Gastrocnemius medialis (tissue), 4 donors: ENCODE measurements at regions not wholly inside any gene's neighbourhood (a gene's known extent, or its start where the extent isn't known, plus 50 kb on each side); places are given as distances from the start of the nearest gene placed in this dataset.

ENCODE experiments used
- ATAC-seq, 2 donors: fragments of 150-250 bp; one replicate each; pipeline ENCODE4 v1.9.1; 2016
- DNase-seq, 2 donors: peaks; one replicate each; pipeline ENCODE4 v3.0.0-alpha.2; 2019
- H3K27ac ChIP-seq, 4 donors: fragments of 200-600 bp; sonication (generic); 1 replicate in 1 of 4; 2 replicates in 3 of 4; pipeline ENCODE4 v1.5.1; 2016 to 2018; ENCODE audit warnings: mild to moderate bottlenecking in 2 of 4, moderate library complexity in 1 of 4
- H3K27me3 ChIP-seq, 3 donors: fragments of 200-600 bp; sonication (generic) in 2 of 3; 1 replicate in 1 of 3; 2 replicates in 2 of 3; pipeline versions ENCODE4 v1.5.1 to v1.6.0; 2016 to 2019; ENCODE audit warnings: mild to moderate bottlenecking in 1 of 3, moderate library complexity in 1 of 3
- H3K36me3 ChIP-seq, 2 donors: fragments of 200-600 bp; sonication (generic) in 1 of 2; one replicate each; pipeline ENCODE4 v1.5.1; 2017 to 2018
- H3K4me1 ChIP-seq, 2 donors: fragments of 200-600 bp; sonication (generic) in 1 of 2; one replicate each; pipeline ENCODE4 v1.5.1; 2016 to 2017; ENCODE audit warnings: mild to moderate bottlenecking in 2 of 2
- H3K4me3 ChIP-seq, 4 donors: fragments of 200-600 bp; sonication (generic) in 3 of 4; 1 replicate in 1 of 4; 2 replicates in 3 of 4; pipeline ENCODE4 v1.5.1; 2016 to 2019; ENCODE audit warnings: mild to moderate bottlenecking in 2 of 4
- H3K9me3 ChIP-seq, 3 donors: fragments of 200-600 bp; sonication (generic) in 2 of 3; 1 replicate in 1 of 3; 2 replicates in 2 of 3; pipeline ENCODE4 v1.5.1; 2016 to 2019
- CTCF ChIP-seq, 5 experiments: fragments of 450-650 bp in 3 of 5; fragments of 200-600 bp in 2 of 5; sonication (generic) in 2 of 5; IDR thresholded peaks in 4 of 5; conservative IDR thresholded peaks in 1 of 5; 1 replicate in 4 of 5; 2 replicates in 1 of 5; pipeline ENCODE4 v1.5.1; 2016 to 2019; ENCODE audit warnings: antibody characterized with exemption in 5 of 5, mild to moderate bottlenecking in 3 of 5, moderate library complexity in 3 of 5
- POLR2A ChIP-seq, 2 donors: fragments of 450-650 bp; IDR thresholded peaks; one replicate each; pipeline ENCODE4 v1.6.1; 2017; ENCODE audit warnings: antibody characterized with exemption in 2 of 2, mild to moderate bottlenecking in 2 of 2, moderate library complexity in 2 of 2
- in situ Hi-C, 4 donors: fragments of 200-750 bp; cut with MboI; loops; one replicate each; pipeline versions ENCODE4 v1.15.0 to v1.8.0; 2017; ENCODE audit warnings: low sequenced_read_pairs in 4 of 4
- intact Hi-C: fragments of 100-400 bp; cut with DNase I; formaldehyde crosslinking; loops from one replicate; pipeline ENCODE4 v1.15.1; 2023; ENCODE audit warnings: low total_unique reads

DNA sequence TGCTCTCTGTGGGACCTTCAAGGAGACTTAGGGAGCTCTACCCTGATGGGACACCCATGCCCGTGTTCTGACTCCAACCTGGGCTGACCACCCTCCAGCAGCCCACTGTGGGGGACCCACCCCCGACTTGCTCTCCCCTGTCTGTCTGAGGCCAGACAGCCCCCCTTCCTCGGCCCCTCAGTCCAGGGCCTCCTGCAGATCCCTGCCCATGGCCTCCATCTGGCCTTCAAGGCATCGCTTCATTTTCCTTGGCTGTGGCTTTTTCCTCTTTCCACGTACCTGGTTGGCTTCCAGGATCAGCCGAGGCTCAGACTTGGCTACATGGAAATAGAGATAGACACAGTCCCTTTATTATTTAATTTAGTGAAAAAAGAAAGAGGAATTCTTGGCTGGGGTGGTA lies 290.0 kb downstream of the CYP26B1 start:
- Histone ChIP-seq H3K9me3 (no peaks in the 10 kb centered on the region), H3K27ac (no peak overlapping the region), H3K36me3 (no peaks in the 10 kb centered on the region), H3K4me3 (no peak overlapping the region), H3K4me1 (no peaks in the 10 kb centered on the region), H3K27me3 (no peaks in the 10 kb centered on the region)
- in situ Hi-C loops (no loop called here), intact Hi-C loops (no loop called here)
- no peak for TF ChIP-seq POLR2A (IDR thresholded peaks at IDR 0.05)
- no peak for ATAC-seq
- DNase-seq: no peak

- Histone ChIP-seq H3K27ac (no peak overlapping the region), H3K27me3 (no peaks in the 10 kb centered on the region), H3K36me3 (no peaks in the 10 kb centered on the region), H3K4me3 (no peak overlapping the region), H3K9me3 (no peaks in the 10 kb centered on the region), H3K4me1 (peaks cover 0 to 2% of the 10 kb centered on the region in 2 donors)
- no peak for TF ChIP-seq POLR2A (IDR thresholded peaks at IDR 0.05)
- no peak for TF ChIP-seq CTCF (IDR thresholded peaks at IDR 0.05 in 4 of 5, conservative IDR thresholded peaks at IDR 0.05 in 1 of 5)
- ATAC-seq: no peak
- in situ Hi-C loops (no loop called here), intact Hi-C loops (no loop called here)
- no peak for DNase-seq
These were observed 290.7 kb downstream of the CYP26B1 start for GRCh38 chr2:71856773-71857525.

DNA sequence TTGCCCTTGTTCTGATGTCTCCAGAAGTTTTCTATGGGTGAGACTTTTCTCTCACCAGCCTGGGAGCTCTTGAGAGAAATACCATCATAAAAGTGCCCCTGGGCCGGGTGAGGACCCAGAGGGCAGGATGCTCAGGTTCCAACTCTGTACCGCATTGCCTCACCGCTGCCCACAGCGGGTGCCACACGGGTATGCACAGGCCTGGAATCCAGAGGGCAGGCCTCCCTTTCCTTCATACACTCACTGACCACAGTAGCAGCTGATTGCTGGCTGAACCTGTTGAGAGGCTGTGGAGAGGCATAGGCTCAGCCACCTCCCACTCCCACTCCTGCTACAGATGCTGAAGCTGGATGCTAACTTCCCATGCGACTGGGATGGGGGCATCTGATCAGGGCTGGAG lies 293.8 kb downstream of the CYP26B1 start:
- ATAC-seq (no peak), DNase-seq (no peak)
- Histone ChIP-seq H3K27me3 (no peaks in the 10 kb centered on the region), H3K9me3 (no peaks in the 10 kb centered on the region), H3K27ac (no peak overlapping the region), H3K4me1 (peaks cover 4 to 6% of the 10 kb centered on the region in 2 donors), H3K36me3 (no peaks in the 10 kb centered on the region), H3K4me3 (no peak overlapping the region)
- intact Hi-C loops (no loop called here), in situ Hi-C loops (no loop called here)
- TF ChIP-seq CTCF (IDR thresholded peaks at IDR 0.05 in 4 of 5, conservative IDR thresholded peaks at IDR 0.05 in 1 of 5): no peak
- TF ChIP-seq POLR2A (IDR thresholded peaks at IDR 0.05): no peak

DNA sequence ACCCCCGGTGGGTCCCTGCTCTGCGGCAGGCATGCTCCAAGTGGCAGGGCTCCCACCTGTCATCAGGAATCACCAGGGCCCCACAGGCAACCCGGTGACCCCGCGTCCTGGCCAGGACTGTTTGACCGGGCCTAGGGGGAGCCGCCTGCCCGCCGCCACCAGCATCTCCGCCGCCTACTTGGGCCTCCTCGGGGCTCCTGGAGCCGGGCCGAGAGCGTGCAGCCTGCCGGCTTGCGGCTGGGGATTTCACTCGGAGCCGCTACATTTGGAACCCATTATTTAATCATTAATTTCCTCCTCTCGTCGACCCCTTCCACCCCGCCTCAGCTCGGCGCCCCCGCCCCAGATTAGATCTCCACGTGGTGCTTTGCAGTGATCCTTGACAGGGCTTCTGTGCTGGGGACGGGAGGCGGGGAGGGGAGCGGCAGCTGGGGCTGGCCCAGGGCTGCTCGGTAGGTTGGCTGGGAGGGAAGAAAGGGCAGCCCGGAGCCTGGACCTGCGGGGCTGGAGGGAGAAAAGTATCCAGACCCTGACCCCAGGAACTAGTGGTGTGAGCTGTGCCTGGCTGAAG lies 295.4 kb downstream of the CYP26B1 start:
- Histone ChIP-seq H3K9me3 (no peaks in the 10 kb centered on the region), H3K4me1 (peaks cover 4 to 6% of the 10 kb centered on the region in 2 donors), H3K36me3 (no peaks in the 10 kb centered on the region), H3K4me3 (no peak overlapping the region), H3K27ac (no peak overlapping the region), H3K27me3 (no peaks in the 10 kb centered on the region)
- DNase-seq (no peak), ATAC-seq (no peak)
- intact Hi-C loops: no loop called here
- in situ Hi-C loops: no loop called here
- no peak for TF ChIP-seq CTCF (IDR thresholded peaks at IDR 0.05 in 4 of 5, conservative IDR thresholded peaks at IDR 0.05 in 1 of 5)
- TF ChIP-seq POLR2A (IDR thresholded peaks at IDR 0.05): no peak

DNA sequence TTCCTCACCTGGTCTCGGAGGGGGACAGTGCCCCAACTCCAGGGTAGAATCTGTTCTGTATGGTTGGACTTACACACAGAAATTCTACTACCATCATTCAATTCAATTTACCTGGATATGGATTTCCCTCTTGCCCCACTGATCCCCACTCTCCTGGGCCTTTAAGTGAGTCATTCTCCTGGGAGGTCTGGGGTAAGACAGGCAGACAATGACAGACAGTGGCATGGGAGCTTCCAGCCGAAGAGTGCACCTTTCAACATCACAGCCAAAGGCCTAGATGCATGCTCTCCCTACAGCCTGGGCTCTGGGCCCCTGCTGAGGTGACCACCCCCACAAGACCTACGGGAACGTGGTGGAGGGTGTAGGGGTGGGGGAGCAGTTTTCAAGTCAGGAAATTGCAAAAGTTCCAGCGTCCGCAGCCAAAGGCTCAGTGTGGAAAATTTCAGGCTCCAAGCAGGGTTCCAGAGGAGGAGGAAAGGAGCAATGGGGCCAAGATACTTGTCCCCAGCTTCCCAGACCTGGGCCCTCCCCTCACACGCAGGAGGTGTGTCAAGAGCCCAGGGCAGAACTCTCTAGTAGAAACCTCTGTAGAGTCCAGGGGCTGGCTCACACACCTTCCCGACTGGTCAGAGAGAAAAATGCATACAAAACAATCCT lies 296.4 kb downstream of the CYP26B1 start:
- Histone ChIP-seq H3K36me3 (no peaks in the 10 kb centered on the region), H3K27me3 (no peaks in the 10 kb centered on the region), H3K27ac (no peak overlapping the region), H3K9me3 (no peaks in the 10 kb centered on the region), H3K4me1 (peaks cover 4 to 6% of the 10 kb centered on the region in 2 donors), H3K4me3 (no peak overlapping the region)
- in situ Hi-C loops (no loop called here), intact Hi-C loops (no loop called here)
- peak in 1 of 2 donors; percentile 25 for ATAC-seq
- TF ChIP-seq CTCF (IDR thresholded peaks at IDR 0.05 in 4 of 5, conservative IDR thresholded peaks at IDR 0.05 in 1 of 5): no peak
- DNase-seq: no peak
